Coronary artery (tissue), 2 donors: ENCODE measurements at regions not wholly inside any gene's neighbourhood (a gene's known extent, or its start where the extent isn't known, plus 50 kb on each side); places are given as distances from the start of the nearest gene placed in this dataset.

ENCODE experiments used
- DNase-seq: peaks from one replicate; pipeline ENCODE4 v3.0.0-alpha.2; 2017; ENCODE audit warnings: low spot score
- H3K27ac ChIP-seq, 2 donors: fragments of 200-600 bp; sonication (generic); one replicate each; pipeline ENCODE4 v1.5.1; 2016 to 2019
- H3K4me3 ChIP-seq: fragments of 200-600 bp; sonication (generic); 2 replicates; pipeline ENCODE4 v1.5.1; 2016; ENCODE audit warnings: mild to moderate bottlenecking, moderate library complexity
- CTCF ChIP-seq: fragments of 200-600 bp; sonication (generic); IDR thresholded peaks from one replicate; pipeline ENCODE4 v1.5.1; 2019; ENCODE audit warnings: antibody characterized with exemption

- TF ChIP-seq CTCF: no peak
- DNase-seq: no peak
- Histone ChIP-seq H3K27ac (no peak overlapping the region), H3K4me3 (no peak overlapping the region)
Observed at GRCh38 chr1:238953448-238954010, 432.8 kb upstream of the CHRM3 start.

- TF ChIP-seq CTCF: no peak
- DNase-seq: no peak
- Histone ChIP-seq H3K4me3 (no peak overlapping the region), H3K27ac (no peak overlapping the region)
Observed at GRCh38 chr1:238951809-238952208, 434.6 kb upstream of the CHRM3 start.

- no peak overlapping the region for H3K27ac ChIP-seq
Observed at GRCh38 chr1:238950784-238951183, 435.6 kb upstream of the CHRM3 start.

GRCh38 chr1:238950017-238950416 lies 436.4 kb upstream of the CHRM3 start:
- TF ChIP-seq CTCF: no peak
- no peak for DNase-seq
- H3K27ac ChIP-seq: no peak overlapping the region
- H3K4me3 ChIP-seq: no peak overlapping the region

More at GRCh38 chr1:238950784-238951183, 435.6 kb upstream of the CHRM3 start:
- DNase-seq: no peak
- no peak overlapping the region for H3K4me3 ChIP-seq
- no peak for TF ChIP-seq CTCF

DNA sequence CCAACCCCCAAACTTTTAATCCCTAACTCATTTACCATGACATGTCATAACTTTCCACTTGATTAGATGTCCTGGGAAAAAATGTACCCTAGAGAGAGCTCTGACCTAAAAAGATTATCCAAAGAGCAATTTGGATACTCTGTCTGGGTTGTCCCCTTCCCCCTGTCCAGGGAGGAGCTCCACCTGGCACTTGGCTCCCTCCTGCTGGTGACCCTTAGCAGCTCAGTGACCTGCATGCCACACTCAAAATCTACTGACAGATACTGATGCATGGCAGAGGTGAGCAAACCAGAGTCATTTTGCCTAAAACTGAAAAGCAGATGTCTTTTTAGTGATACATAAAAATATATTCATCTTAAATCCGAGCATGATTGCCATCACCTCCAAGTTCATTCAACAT lies 442.3 kb upstream of the CHRM3 start:
- DNase-seq: no peak
- Histone ChIP-seq H3K4me3 (no peak overlapping the region), H3K27ac (no peak overlapping the region)
- no peak for TF ChIP-seq CTCF

- Histone ChIP-seq H3K4me3 (no peak overlapping the region), H3K27ac (no peak overlapping the region)
- TF ChIP-seq CTCF: no peak
- no peak for DNase-seq
Observed at GRCh38 chr1:238927899-238928298, 458.5 kb upstream of the CHRM3 start.

GRCh38 chr1:238916828-238917227 lies 469.5 kb upstream of the CHRM3 start:
- no peak for DNase-seq
- Histone ChIP-seq H3K27ac (no peak overlapping the region), H3K4me3 (no peak overlapping the region)
- TF ChIP-seq CTCF: no peak
